COR-L47 (cell line): ENCODE measurements at regions not wholly inside any gene's neighbourhood (a gene's known extent, or its start where the extent isn't known, plus 50 kb on each side); places are given as distances from the start of the nearest gene placed in this dataset.
"Not testable (repeated sequence)": the region's sequence is repeated elsewhere in the genome, so short reads cannot be mapped to it uniquely, and the experiment has no call there.

Experiments used
- DNase-seq: peaks from one replicate; lab custom pipeline; 2025; lab: John Stamatoyannopoulos, UW

GRCh38 chr10:30763918-30764317 lies 134.4 kb upstream of the LYZL2 start:
- no peak for DNase-seq

GRCh38 chr10:30762620-30763019 lies 133.1 kb upstream of the LYZL2 start:
- DNase-seq, result no peak

GRCh38 chr10:30759423-30759822 lies 129.9 kb upstream of the LYZL2 start:
- DNase-seq, result no peak

- DNase-seq, result no peak
These were observed 128.8 kb upstream of the LYZL2 start for GRCh38 chr10:30758338-30758737.

- DNase-seq, result no peak
These were observed 127.3 kb upstream of the LYZL2 start for GRCh38 chr10:30756896-30757295.

GRCh38 chr10:30756151-30756550 lies 126.6 kb upstream of the LYZL2 start:
- no peak for DNase-seq

- DNase-seq, result no peak
These were observed 125.9 kb upstream of the LYZL2 start for GRCh38 chr10:30755441-30755953.

GRCh38 chr10:30752481-30752881 lies 122.9 kb upstream of the LYZL2 start:
- no peak for DNase-seq

- DNase-seq, result peak; percentile 9
These were observed 122.3 kb upstream of the LYZL2 start for GRCh38 chr10:30751678-30752331.

- no peak for DNase-seq
These were observed 121.6 kb upstream of the LYZL2 start for GRCh38 chr10:30750971-30751677.

GRCh38 chr10:30749385-30749784 lies 119.8 kb upstream of the LYZL2 start:
- DNase-seq, result no peak

GRCh38 chr10:30748152-30748973 lies 118.8 kb upstream of the LYZL2 start:
- no peak for DNase-seq

- no peak for DNase-seq
These were observed 118.1 kb upstream of the LYZL2 start for GRCh38 chr10:30747633-30748032.

GRCh38 chr10:30745953-30746352 lies 116.4 kb upstream of the LYZL2 start:
- no peak for DNase-seq

GRCh38 chr10:30744106-30744505 lies 114.6 kb upstream of the LYZL2 start:
- no peak for DNase-seq

- DNase-seq, result no peak
These were observed 114.0 kb upstream of the LYZL2 start for GRCh38 chr10:30743586-30743985.

GRCh38 chr10:30742471-30742870 lies 112.9 kb upstream of the LYZL2 start:
- no peak for DNase-seq

GRCh38 chr10:30740774-30741173 lies 111.2 kb upstream of the LYZL2 start:
- DNase-seq, result not testable (repeated sequence)

- DNase-seq, result no peak
These were observed 108.9 kb upstream of the LYZL2 start for GRCh38 chr10:30738416-30738815.

GRCh38 chr10:30737931-30738391 lies 108.4 kb upstream of the LYZL2 start:
- DNase-seq, result no peak

GRCh38 chr10:30736685-30737232 lies 107.2 kb upstream of the LYZL2 start:
- DNase-seq, result no peak

GRCh38 chr10:30734901-30735300 lies 105.3 kb upstream of the LYZL2 start:
- no peak for DNase-seq
